ENCODE measurements at regions not wholly inside any gene's neighbourhood (a gene's known extent, or its start where the extent isn't known, plus 50 kb on each side); places are given as distances from the start of the nearest gene placed in this dataset.

DNA sequence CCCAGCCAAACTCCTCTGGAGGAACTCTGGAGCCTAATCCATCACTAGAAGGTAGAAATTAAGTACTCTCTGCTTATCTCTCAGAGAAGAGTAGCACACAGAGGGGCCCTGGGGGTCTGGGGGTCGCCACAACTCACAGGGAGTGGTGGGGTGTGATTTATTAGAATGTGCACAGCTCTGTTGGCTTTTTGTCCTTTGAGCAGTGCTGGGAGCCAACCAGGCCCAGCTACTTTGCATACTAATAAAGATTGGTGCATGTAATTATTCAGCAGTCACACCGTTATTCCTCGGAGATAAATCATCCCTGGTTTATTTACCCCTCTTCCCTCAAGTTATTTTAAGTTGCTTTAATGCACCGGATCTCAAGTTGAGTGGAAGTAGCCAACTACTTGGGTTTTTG, 606.7 kb upstream of the EEF2KMT start:
- Histone ChIP-seq H3K4me3 (ENCODE audit: low read depth, low read length) (no peak overlapping the region), H3K4me1 (ENCODE audit: control insufficient read depth in 1 of 2, insufficient read depth in 2 of 2, low read length in 2 of 2) (no peaks in the 10 kb centered on the region), H4K8ac (ENCODE audit: low read depth, low read length) (no peak overlapping the region), H3K79me2 (ENCODE audit: control insufficient read depth, insufficient read depth, low read length, poor library complexity) (no peaks in the 10 kb centered on the region), H3K36me3 (ENCODE audit: control insufficient read depth in 1 of 2, insufficient read depth in 2 of 2, low read length in 2 of 2) (no peaks in the 10 kb centered on the region), H2AFZ (ENCODE audit: insufficient read depth, low read length, poor library complexity) (no peak overlapping the region), H3K9me3 (ENCODE audit: insufficient read depth, low read depth, low read length) (peaks cover 4% of the 10 kb centered on the region), H3K27me3 (ENCODE audit: insufficient read depth, low read length) (no peaks in the 10 kb centered on the region), H3K18ac (ENCODE audit: low read length) (no peak overlapping the region), H3K14ac (ENCODE audit: low read length) (no peak overlapping the region), H4K91ac (ENCODE audit: low read depth, low read length) (no peak overlapping the region), H2BK12ac (ENCODE audit: low read length) (no peak overlapping the region), H3K9ac (ENCODE audit: low read length) (no peak overlapping the region), H2BK5ac (ENCODE audit: low read depth, low read length, poor library complexity) (no peak overlapping the region), H3K4me2 (ENCODE audit: low read length) (no peak overlapping the region), H2BK120ac (ENCODE audit: insufficient read depth, low read length, poor library complexity) (no peak overlapping the region), H3K4ac (ENCODE audit: low read depth, low read length) (no peak overlapping the region), H4K12ac (ENCODE audit: low read depth, low read length) (no peak overlapping the region), H2AK5ac (ENCODE audit: low read length) (no peak overlapping the region), H3K27ac (ENCODE audit: low read depth, low read length) (no peak overlapping the region), H3K23ac (ENCODE audit: low read length) (no peak overlapping the region), H3K79me1 (ENCODE audit: low read length) (no peaks in the 10 kb centered on the region)
- WGBS (ENCODE audit: extremely low coverage, insufficient coverage, insufficient read length) = no CpG with 5 or more reads among the region's 4 CpGs
- DNase-seq = no peak

DNA sequence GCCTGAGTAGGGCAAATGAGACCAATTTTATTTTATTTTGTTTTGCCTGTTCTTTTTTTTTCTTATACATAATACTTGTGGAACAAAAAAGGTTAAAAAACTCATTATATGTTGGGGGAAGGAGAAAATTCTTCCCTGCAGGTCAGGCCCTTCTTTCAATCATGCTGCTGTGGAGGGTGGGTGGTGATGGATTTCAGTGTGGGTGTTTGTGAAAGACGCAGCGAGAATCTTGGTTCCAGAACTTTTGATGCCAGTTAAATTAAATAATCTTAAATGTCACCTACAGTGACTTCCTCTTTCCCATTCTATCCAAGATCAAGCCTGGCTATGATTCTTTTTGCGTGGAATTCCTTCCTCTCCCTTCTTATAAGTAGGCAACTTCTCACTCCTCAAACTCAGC, 595.8 kb upstream of the EEF2KMT start:
- H2BK12ac ChIP-seq (ENCODE audit: low read length) = no peak overlapping the region
- H3K27me3 ChIP-seq (ENCODE audit: insufficient read depth, low read length) = no peaks in the 10 kb centered on the region
- no peak overlapping the region for H3K18ac ChIP-seq (ENCODE audit: low read length)
- no peak overlapping the region for H4K12ac ChIP-seq (ENCODE audit: low read depth, low read length)
- H4K8ac ChIP-seq (ENCODE audit: low read depth, low read length) = no peak overlapping the region
- H3K4me1 ChIP-seq (ENCODE audit: control insufficient read depth in 1 of 2, insufficient read depth in 2 of 2, low read length in 2 of 2) = no peaks in the 10 kb centered on the region
- no peak overlapping the region for H3K14ac ChIP-seq (ENCODE audit: low read length)
- H3K4ac ChIP-seq (ENCODE audit: low read depth, low read length) = no peak overlapping the region
- H3K79me1 ChIP-seq (ENCODE audit: low read length) = no peaks in the 10 kb centered on the region
- H3K9me3 ChIP-seq (ENCODE audit: insufficient read depth, low read depth, low read length) = peaks cover 1% of the 10 kb centered on the region
- DNase-seq = no peak
- no peak overlapping the region for H3K4me3 ChIP-seq (ENCODE audit: low read depth, low read length)
- no peaks in the 10 kb centered on the region for H3K36me3 ChIP-seq (ENCODE audit: control insufficient read depth in 1 of 2, insufficient read depth in 2 of 2, low read length in 2 of 2)
- no peak overlapping the region for H3K23ac ChIP-seq (ENCODE audit: low read length)
- H2BK120ac ChIP-seq (ENCODE audit: insufficient read depth, low read length, poor library complexity) = no peak overlapping the region
- WGBS (ENCODE audit: extremely low coverage, insufficient coverage, insufficient read length) = no CpG with 5 or more reads among the region's 3 CpGs
- H3K79me2 ChIP-seq (ENCODE audit: control insufficient read depth, insufficient read depth, low read length, poor library complexity) = no peaks in the 10 kb centered on the region
- H3K27ac ChIP-seq (ENCODE audit: low read depth, low read length) = no peak overlapping the region
- no peak overlapping the region for H4K91ac ChIP-seq (ENCODE audit: low read depth, low read length)
- no peak overlapping the region for H2AFZ ChIP-seq (ENCODE audit: insufficient read depth, low read length, poor library complexity)
- H2AK5ac ChIP-seq (ENCODE audit: low read length) = no peak overlapping the region
- H3K4me2 ChIP-seq (ENCODE audit: low read length) = no peak overlapping the region
- no peak overlapping the region for H2BK5ac ChIP-seq (ENCODE audit: low read depth, low read length, poor library complexity)
- no peak overlapping the region for H3K9ac ChIP-seq (ENCODE audit: low read length)

DNA sequence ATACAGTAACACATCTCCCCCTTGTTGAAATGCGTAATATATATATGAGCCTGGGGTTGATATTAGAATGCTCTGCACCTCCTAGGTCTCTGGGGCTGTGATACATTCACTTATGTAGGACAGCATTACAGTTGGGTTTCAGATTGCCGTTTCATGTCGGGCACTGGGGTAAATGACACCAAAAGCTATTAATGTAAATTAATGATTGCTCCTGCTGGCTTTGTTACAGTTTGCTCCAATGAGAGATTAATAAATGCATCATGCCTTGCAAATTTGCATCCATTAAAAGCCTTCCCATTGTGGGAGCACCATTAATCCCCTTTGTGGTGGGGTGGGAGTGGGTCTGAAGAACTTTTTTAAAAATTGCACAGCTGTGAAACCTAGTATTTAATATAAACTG, 584.4 kb upstream of the EEF2KMT start:
- no peak overlapping the region for H4K91ac ChIP-seq (ENCODE audit: low read depth, low read length)
- H3K27ac ChIP-seq (ENCODE audit: low read depth, low read length) = no peak overlapping the region
- no peak overlapping the region for H2BK5ac ChIP-seq (ENCODE audit: low read depth, low read length, poor library complexity)
- H3K79me1 ChIP-seq (ENCODE audit: low read length) = no peaks in the 10 kb centered on the region
- no peak overlapping the region for H2BK12ac ChIP-seq (ENCODE audit: low read length)
- H4K8ac ChIP-seq (ENCODE audit: low read depth, low read length) = no peak overlapping the region
- no peak for DNase-seq
- H3K27me3 ChIP-seq (ENCODE audit: insufficient read depth, low read length) = no peaks in the 10 kb centered on the region
- no peak overlapping the region for H3K18ac ChIP-seq (ENCODE audit: low read length)
- no peak overlapping the region for H3K14ac ChIP-seq (ENCODE audit: low read length)
- no peak overlapping the region for H3K9ac ChIP-seq (ENCODE audit: low read length)
- H2AFZ ChIP-seq (ENCODE audit: insufficient read depth, low read length, poor library complexity) = no peak overlapping the region
- H2BK120ac ChIP-seq (ENCODE audit: insufficient read depth, low read length, poor library complexity) = no peak overlapping the region
- no peaks in the 10 kb centered on the region for H3K36me3 ChIP-seq (ENCODE audit: control insufficient read depth in 1 of 2, insufficient read depth in 2 of 2, low read length in 2 of 2)
- no peak overlapping the region for H3K4me2 ChIP-seq (ENCODE audit: low read length)
- H3K4ac ChIP-seq (ENCODE audit: low read depth, low read length) = no peak overlapping the region
- no peaks in the 10 kb centered on the region for H3K9me3 ChIP-seq (ENCODE audit: insufficient read depth, low read depth, low read length)
- no peaks in the 10 kb centered on the region for H3K79me2 ChIP-seq (ENCODE audit: control insufficient read depth, insufficient read depth, low read length, poor library complexity)
- H3K4me3 ChIP-seq (ENCODE audit: low read depth, low read length) = no peak overlapping the region
- no peak overlapping the region for H4K12ac ChIP-seq (ENCODE audit: low read depth, low read length)
- no CpG with 5 or more reads among the region's 3 CpGs for WGBS (ENCODE audit: extremely low coverage, insufficient coverage, insufficient read length)
- no peak overlapping the region for H2AK5ac ChIP-seq (ENCODE audit: low read length)
- H3K4me1 ChIP-seq (ENCODE audit: control insufficient read depth in 1 of 2, insufficient read depth in 2 of 2, low read length in 2 of 2) = no peaks in the 10 kb centered on the region
- no peak overlapping the region for H3K23ac ChIP-seq (ENCODE audit: low read length)

DNA sequence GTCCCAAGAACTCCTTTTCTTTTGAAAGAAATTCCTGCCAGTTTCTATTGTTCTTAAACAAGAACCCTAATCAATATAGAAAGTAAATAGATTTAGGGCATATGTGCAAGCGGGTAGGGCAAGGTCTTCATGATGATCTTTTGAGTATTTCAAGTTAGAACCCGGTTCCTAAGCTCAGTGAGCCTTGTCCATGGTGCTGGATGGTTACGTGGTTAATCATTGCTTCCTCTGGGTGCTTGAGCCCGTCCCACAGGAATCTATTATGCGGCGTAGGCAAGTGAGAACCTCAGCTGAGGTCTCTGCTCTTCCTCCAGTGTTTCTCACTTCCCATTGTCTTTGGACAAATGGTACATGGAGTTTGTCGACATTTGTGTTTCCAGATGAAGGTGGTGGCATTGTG, 580.8 kb upstream of the EEF2KMT start:
- no peak overlapping the region for H2BK12ac ChIP-seq (ENCODE audit: low read length)
- WGBS (ENCODE audit: extremely low coverage, insufficient coverage, insufficient read length) = no CpG with 5 or more reads among the region's 7 CpGs
- H3K4me1 ChIP-seq (ENCODE audit: control insufficient read depth in 1 of 2, insufficient read depth in 2 of 2, low read length in 2 of 2) = no peaks in the 10 kb centered on the region
- no peak overlapping the region for H3K18ac ChIP-seq (ENCODE audit: low read length)
- no peaks in the 10 kb centered on the region for H3K9me3 ChIP-seq (ENCODE audit: insufficient read depth, low read depth, low read length)
- no peak overlapping the region for H3K4me3 ChIP-seq (ENCODE audit: low read depth, low read length)
- H3K14ac ChIP-seq (ENCODE audit: low read length) = no peak overlapping the region
- no peaks in the 10 kb centered on the region for H3K79me2 ChIP-seq (ENCODE audit: control insufficient read depth, insufficient read depth, low read length, poor library complexity)
- H4K91ac ChIP-seq (ENCODE audit: low read depth, low read length) = no peak overlapping the region
- H3K4me2 ChIP-seq (ENCODE audit: low read length) = no peak overlapping the region
- H3K27ac ChIP-seq (ENCODE audit: low read depth, low read length) = no peak overlapping the region
- no peak overlapping the region for H4K12ac ChIP-seq (ENCODE audit: low read depth, low read length)
- H3K27me3 ChIP-seq (ENCODE audit: insufficient read depth, low read length) = no peaks in the 10 kb centered on the region
- no peak overlapping the region for H3K4ac ChIP-seq (ENCODE audit: low read depth, low read length)
- H4K8ac ChIP-seq (ENCODE audit: low read depth, low read length) = no peak overlapping the region
- H3K36me3 ChIP-seq (ENCODE audit: control insufficient read depth in 1 of 2, insufficient read depth in 2 of 2, low read length in 2 of 2) = no peaks in the 10 kb centered on the region
- no peak for DNase-seq
- no peak overlapping the region for H2BK120ac ChIP-seq (ENCODE audit: insufficient read depth, low read length, poor library complexity)
- H2AFZ ChIP-seq (ENCODE audit: insufficient read depth, low read length, poor library complexity) = no peak overlapping the region
- H2AK5ac ChIP-seq (ENCODE audit: low read length) = no peak overlapping the region
- H3K79me1 ChIP-seq (ENCODE audit: low read length) = no peaks in the 10 kb centered on the region
- no peak overlapping the region for H2BK5ac ChIP-seq (ENCODE audit: low read depth, low read length, poor library complexity)
- H3K23ac ChIP-seq (ENCODE audit: low read length) = no peak overlapping the region
- H3K9ac ChIP-seq (ENCODE audit: low read length) = no peak overlapping the region
